Heart right ventricle (tissue), 16 donors: ENCODE measurements at regions not wholly inside any gene's neighbourhood (a gene's known extent, or its start where the extent isn't known, plus 50 kb on each side); places are given as distances from the start of the nearest gene placed in this dataset.

Experiments used
- ATAC-seq, 8 donors: fragments of 200-7000 bp; cut with Tn5 transposase; one replicate each; pipeline ENCODE4 v1.9.1; 2020; ENCODE audit warnings: mild to moderate bottlenecking in 8 of 8, moderate library complexity in 8 of 8, moderate number of reproducible peaks in 1 of 8
- DNase-seq, 2 donors: peaks; one replicate each; pipeline ENCODE4 v3.0.0-alpha.2; 2020
- H3K27ac ChIP-seq, 10 donors: fragments of 200-600 bp; sonication (generic) in 2 of 10; one replicate each; pipeline versions ENCODE4 v1.5.0 to v1.8.0; 2020 to 2022; ENCODE audit warnings: mild to moderate bottlenecking in 3 of 10
- H3K27me3 ChIP-seq, 7 donors: fragments of 200-600 bp; one replicate each; pipeline ENCODE4 v1.8.0; 2021 to 2022; ENCODE audit warnings: mild to moderate bottlenecking in 2 of 7
- H3K36me3 ChIP-seq, 9 donors: fragments of 200-600 bp; sonication (generic) in 1 of 9; one replicate each; pipeline versions ENCODE4 v1.5.0 to v1.8.0; 2020 to 2022; ENCODE audit warnings: mild to moderate bottlenecking in 2 of 9
- H3K4me1 ChIP-seq, 9 donors: fragments of 200-600 bp; sonication (generic) in 1 of 9; one replicate each; pipeline versions ENCODE4 v1.5.0 to v1.8.0; 2020 to 2022; ENCODE audit warnings: mild to moderate bottlenecking in 4 of 9
- H3K4me3 ChIP-seq, 10 donors: fragments of 200-600 bp; sonication (generic) in 2 of 10; one replicate each; pipeline versions ENCODE4 v1.5.0 to v1.8.0; 2020 to 2022; ENCODE audit warnings: mild to moderate bottlenecking in 7 of 10, moderate library complexity in 2 of 10
- H3K9me3 ChIP-seq, 11 donors: fragments of 200-600 bp in 10 of 11; sonication (generic) in 2 of 11; one replicate each; pipeline versions ENCODE4 v1.5.0 to v1.8.0; 2013 to 2022; ENCODE audit warnings: mild to moderate bottlenecking in 2 of 11, control low read depth in 1 of 11, moderate library complexity in 1 of 11
- WGBS, 2 donors: extraction: QIAGEN DNeasy Blood & Tissue Kit; methylation state at CpG; one replicate each; pipeline ENCODE4 v1.1.7; 2013; ENCODE audit warnings: inconsistent platforms in 1 of 2; 5-methylcytosine and 5-hydroxymethylcytosine counted together
- intact Hi-C, 10 donors: fragments of 100-400 bp; cut with DNase I; formaldehyde crosslinking; loops; one replicate each; pipeline versions ENCODE4 v1.11.1 to v1.14.2; 2022
- TF ChIP-seq, protein P1 (sequence below), 9 donors: fragments of 200-600 bp; sonication (generic) in 2 of 9; IDR thresholded peaks; one replicate each; pipeline versions ENCODE4 v1.5.0 to v1.8.0; 2021 to 2022; ENCODE audit warnings: antibody characterized with exemption in 9 of 9, mild to moderate bottlenecking in 5 of 9, moderate library complexity in 1 of 9
- donor health status: Arrhythmogenic right ventricular cardiomyopathy.
- donor health status: ischemic (EF 13 %, LVEDD 7.1; RV severe dilation, severe dysfunction).
- donor health status: healthy with polysubstance abuse.
- donor health status: DM: no; HTN: yes; CAD: no.
- donor health status: DM: no; HTN: no; CAD: no.
- donor health status: ischemic (EF 25% LVEDD 6.9; RV normal size, moderate dysfunction).
- donor health status: ischemic (EF 25% LVEDD 5.7; RV mildly dilated, moderate dysfunction).
- donor health status: healthy.
- donor health status: DM: yes; HTN: yes; CAD: no.
- donor health status: Ischemic cardiomyopathy.
- donor health status: ischemic (EF 35%, LVEDD 5.7; RV mildly dilated, moderate dysfunction).
- donor health status: nonischemic (EF 11% LVEDD 7.7; RV severe dilation, severe dysfunction).
- donor health status: DM: yes; HTN: yes; CAD: no.
- donor health status: PGD.
- donor health status: ischemic (EF 29% LVEDD 5.4; RV normal size, mild dysfunction).
- donor health status: nonischemic (EF 23%, LVEDD 6.1; RV moderate dilation, normal function).

DNA sequence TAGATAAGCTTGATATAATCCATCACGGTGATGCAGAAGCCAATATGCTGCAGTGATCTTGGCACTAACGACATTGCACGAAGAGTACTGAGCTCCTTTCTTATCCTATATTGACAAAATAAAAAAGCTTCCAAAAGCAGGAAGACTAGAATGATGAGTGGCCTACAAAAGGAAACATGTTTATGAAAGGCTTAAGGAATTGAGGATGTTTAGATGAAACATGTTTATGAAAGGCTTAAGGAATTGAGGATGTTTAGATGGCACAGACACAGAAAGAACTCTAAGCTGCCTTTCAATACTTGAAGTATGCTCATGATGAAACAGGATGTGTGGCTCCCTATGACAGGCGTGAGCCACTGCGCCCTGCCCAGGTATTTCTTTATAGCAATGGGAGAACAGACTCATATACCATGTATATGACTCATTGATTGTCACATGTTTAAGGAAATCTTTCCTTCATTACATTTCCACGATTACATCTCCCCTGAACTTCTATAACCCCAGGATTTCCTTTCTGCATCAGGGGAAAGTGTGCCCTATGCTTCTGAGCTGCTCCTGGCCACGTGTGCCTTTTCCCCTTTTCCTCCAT, 690.8 kb upstream of the ARGLU1 start:
- H3K4me3 ChIP-seq = no peak overlapping the region
- no peaks in the 10 kb centered on the region for H3K9me3 ChIP-seq
- DNase-seq (no peak), ATAC-seq (no peak)
- intact Hi-C loops = no loop called here
- H3K27me3 ChIP-seq = no peaks in the 10 kb centered on the region
- no peaks in the 10 kb centered on the region for H3K4me1 ChIP-seq
- no peaks in the 10 kb centered on the region for H3K36me3 ChIP-seq
- TF ChIP-seq, protein P1, sequence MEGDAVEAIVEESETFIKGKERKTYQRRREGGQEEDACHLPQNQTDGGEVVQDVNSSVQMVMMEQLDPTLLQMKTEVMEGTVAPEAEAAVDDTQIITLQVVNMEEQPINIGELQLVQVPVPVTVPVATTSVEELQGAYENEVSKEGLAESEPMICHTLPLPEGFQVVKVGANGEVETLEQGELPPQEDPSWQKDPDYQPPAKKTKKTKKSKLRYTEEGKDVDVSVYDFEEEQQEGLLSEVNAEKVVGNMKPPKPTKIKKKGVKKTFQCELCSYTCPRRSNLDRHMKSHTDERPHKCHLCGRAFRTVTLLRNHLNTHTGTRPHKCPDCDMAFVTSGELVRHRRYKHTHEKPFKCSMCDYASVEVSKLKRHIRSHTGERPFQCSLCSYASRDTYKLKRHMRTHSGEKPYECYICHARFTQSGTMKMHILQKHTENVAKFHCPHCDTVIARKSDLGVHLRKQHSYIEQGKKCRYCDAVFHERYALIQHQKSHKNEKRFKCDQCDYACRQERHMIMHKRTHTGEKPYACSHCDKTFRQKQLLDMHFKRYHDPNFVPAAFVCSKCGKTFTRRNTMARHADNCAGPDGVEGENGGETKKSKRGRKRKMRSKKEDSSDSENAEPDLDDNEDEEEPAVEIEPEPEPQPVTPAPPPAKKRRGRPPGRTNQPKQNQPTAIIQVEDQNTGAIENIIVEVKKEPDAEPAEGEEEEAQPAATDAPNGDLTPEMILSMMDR (IDR thresholded peaks at IDR 0.05) = no peak
- 75 to 76% methylated on average over 7 of the region's 7 CpGs for WGBS, 2 donors
- H3K27ac ChIP-seq = no peak overlapping the region

DNA sequence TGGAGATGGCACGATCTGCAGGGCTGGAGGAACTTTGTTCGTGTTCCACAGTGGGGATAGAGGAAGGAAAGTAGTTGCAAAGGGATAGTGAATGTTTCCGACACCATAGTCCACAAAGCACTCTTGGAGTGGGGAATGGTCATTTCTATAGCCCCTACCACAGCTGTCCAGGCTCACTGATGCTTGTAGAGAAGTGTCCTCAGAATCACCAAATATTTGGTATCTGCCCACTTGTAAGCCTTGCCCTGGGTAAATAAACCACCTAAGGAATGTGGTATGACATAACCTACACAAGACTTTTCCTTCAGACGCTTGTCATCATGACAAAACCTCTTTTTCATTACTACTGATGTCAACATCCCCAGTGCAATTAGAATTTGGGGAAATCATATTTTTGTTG, 686.5 kb upstream of the ARGLU1 start:
- intact Hi-C loops = no loop called here
- H3K4me1 ChIP-seq = no peaks in the 10 kb centered on the region
- DNase-seq (no peak), ATAC-seq (no peak)
- no peak overlapping the region for H3K4me3 ChIP-seq
- WGBS, 2 donors = 91 to 92% methylated on average over 4 of the region's 4 CpGs
- TF ChIP-seq, protein P1 (IDR thresholded peaks at IDR 0.05) = no peak
- no peak overlapping the region for H3K27ac ChIP-seq
- no peaks in the 10 kb centered on the region for H3K36me3 ChIP-seq
- H3K27me3 ChIP-seq = no peaks in the 10 kb centered on the region
- H3K9me3 ChIP-seq = no peaks in the 10 kb centered on the region

DNA sequence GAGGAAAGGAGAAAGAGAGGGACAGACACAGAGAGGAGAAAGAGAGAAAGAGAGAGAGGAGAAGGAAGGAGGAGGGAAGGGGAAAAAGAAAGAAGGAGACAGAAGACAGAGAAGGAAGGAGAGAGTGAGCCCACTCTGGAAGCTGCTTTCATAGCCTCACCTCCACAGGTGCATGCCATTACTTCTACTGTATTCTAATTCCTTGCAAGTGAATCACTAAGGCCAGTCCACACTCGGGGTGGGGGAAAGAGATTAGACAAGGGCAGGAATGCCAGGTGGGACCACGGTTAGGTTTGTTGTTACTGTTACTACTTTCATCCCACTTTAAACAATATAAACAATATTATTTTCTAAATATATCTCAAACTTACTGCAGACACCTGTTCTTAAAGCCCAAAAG, 684.5 kb upstream of the ARGLU1 start:
- ATAC-seq (no peak), DNase-seq (no peak)
- WGBS, 2 donors = 66 to 71% methylated on average over 2 of the region's 2 CpGs
- H3K9me3 ChIP-seq = no peaks in the 10 kb centered on the region
- no peak overlapping the region for H3K4me3 ChIP-seq
- H3K27ac ChIP-seq = no peak overlapping the region
- intact Hi-C loops = no loop called here
- TF ChIP-seq, protein P1 (IDR thresholded peaks at IDR 0.05) = no peak
- no peaks in the 10 kb centered on the region for H3K4me1 ChIP-seq
- H3K36me3 ChIP-seq = no peaks in the 10 kb centered on the region
- H3K27me3 ChIP-seq = no peaks in the 10 kb centered on the region

DNA sequence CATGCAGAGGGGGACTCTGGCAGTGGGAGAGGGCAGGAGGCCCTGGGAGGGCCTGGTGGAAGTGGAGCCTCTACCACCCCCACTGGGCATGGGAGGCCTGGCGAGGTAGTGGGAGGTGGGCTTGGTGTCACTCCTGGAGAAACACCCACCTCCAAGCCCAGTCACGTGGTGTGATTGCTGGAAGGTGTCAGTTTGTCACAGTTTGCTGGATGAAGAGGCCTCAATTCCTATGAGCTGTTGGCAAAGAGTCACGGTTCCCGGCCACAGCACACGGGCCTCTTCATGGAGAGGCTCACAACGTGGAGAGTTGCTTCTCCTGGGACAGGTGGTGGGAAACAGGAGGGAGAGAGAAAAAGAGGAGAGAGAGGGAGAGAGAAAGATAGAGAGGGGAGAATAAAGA, 684.1 kb upstream of the ARGLU1 start:
- no peaks in the 10 kb centered on the region for H3K36me3 ChIP-seq
- H3K27ac ChIP-seq = no peak overlapping the region
- DNase-seq (no peak), ATAC-seq (no peak)
- intact Hi-C loops = no loop called here
- 68 to 72% methylated on average over 6 of the region's 6 CpGs for WGBS, 2 donors
- TF ChIP-seq, protein P1 (IDR thresholded peaks at IDR 0.05) = no peak
- H3K27me3 ChIP-seq = no peaks in the 10 kb centered on the region
- H3K9me3 ChIP-seq = no peaks in the 10 kb centered on the region
- no peak overlapping the region for H3K4me3 ChIP-seq
- H3K4me1 ChIP-seq = no peaks in the 10 kb centered on the region
